ENCODE measurements at regions not wholly inside any gene's neighbourhood (a gene's known extent, or its start where the extent isn't known, plus 50 kb on each side); places are given as distances from the start of the nearest gene placed in this dataset.

DNA sequence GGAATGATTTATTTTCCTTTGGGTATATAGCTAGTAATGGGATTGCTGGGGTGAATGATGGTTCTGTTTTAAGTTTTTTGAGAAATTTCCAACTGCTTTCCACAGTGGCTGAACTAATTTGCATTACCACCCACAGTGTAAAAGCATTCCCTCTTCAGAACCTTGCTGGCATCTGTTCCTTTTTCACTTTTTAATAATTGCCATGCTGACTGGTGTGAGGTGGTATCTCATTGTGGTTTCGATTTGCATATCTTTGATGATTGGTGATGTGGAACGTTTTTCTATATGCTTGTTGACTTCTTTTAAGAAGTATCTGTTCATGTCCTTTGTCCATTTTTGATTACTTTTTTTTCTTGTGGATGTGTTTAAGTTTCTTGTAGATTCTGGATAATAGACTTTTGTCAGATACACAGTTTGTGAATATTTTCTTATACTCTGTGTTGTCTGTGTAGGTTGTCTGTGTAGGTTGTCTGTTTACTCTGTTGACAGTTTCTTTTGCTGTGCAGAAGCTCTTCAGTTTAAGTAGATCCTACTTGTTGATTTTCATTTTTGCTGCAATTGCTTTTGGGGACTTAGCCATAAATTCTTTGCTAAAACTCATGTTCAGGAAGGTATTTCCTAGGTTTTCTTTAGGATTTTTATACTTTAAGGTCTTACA, 291.8 kb upstream of the DDI1 start:
- H3K9ac ChIP-seq (replicated peaks; ENCODE audit: extremely low read depth, insufficient read depth, low read length): no peak overlapping the region
- TF ChIP-seq EZH2 (IDR thresholded peaks at IDR 0.05; ENCODE audit: borderline replicate concordance, low read depth, low read length, severe bottlenecking): no peak
- TF ChIP-seq MYC (IDR thresholded peaks at IDR 0.05; ENCODE audit: low read depth, low read length): no peak
- no peak overlapping the region for H3K4me2 ChIP-seq (ENCODE audit: insufficient read depth, low read length)
- H3K27ac ChIP-seq (ENCODE audit: insufficient read depth, low read depth, low read length): no peak overlapping the region
- no peak for FAIRE-seq
- no peaks in the 10 kb centered on the region for H3K79me2 ChIP-seq (ENCODE audit: control insufficient read depth, insufficient read depth, low read length)
- no peak overlapping the region for H2AFZ ChIP-seq (ENCODE audit: low read depth, low read length)
- dilution Hi-C loops (cut with MboI; ENCODE audit: extremely low pct_ligation_motif_present, low sequenced_read_pairs) (no loop called here), intact Hi-C loops (cut with micrococcal nuclease) (no loop called here)
- no peaks in the 10 kb centered on the region for H3K27me3 ChIP-seq (ENCODE audit: control insufficient read depth in 2 of 2, insufficient read depth in 2 of 2, low read length in 2 of 2)
- no peaks in the 10 kb centered on the region for H3K9me3 ChIP-seq (replicated peaks; ENCODE audit: control insufficient read depth, insufficient read depth, low read length)
- H4K20me1 ChIP-seq (replicated peaks; ENCODE audit: control insufficient read depth, extremely low read depth, insufficient read depth, low read length): no peaks in the 10 kb centered on the region
- H3K36me3 ChIP-seq (ENCODE audit: control insufficient read depth in 2 of 2, extremely low read depth in 1 of 2, insufficient read depth in 2 of 2, low read length in 2 of 2): no peaks in the 10 kb centered on the region
- ChIA-PET CTCF (no interaction called here), POLR2A (no interaction called here)
- H3K4me3 ChIP-seq (replicated peaks in 1 of 3; ENCODE audit: insufficient read depth in 1 of 3, low read depth in 1 of 3, low read length in 3 of 3): no peak overlapping the region
- BruUV-seq (replicated peaks): no TSS peak
- no peak for DNase-seq (ENCODE audit: low read depth, low spot score)
- H3K9me1 ChIP-seq (replicated peaks; ENCODE audit: control insufficient read depth, extremely low read depth, insufficient read depth, low read length): no peaks in the 10 kb centered on the region
- H3K4me1 ChIP-seq (ENCODE audit: control insufficient read depth, extremely low read depth, insufficient read depth, low read length): no peaks in the 10 kb centered on the region

DNA sequence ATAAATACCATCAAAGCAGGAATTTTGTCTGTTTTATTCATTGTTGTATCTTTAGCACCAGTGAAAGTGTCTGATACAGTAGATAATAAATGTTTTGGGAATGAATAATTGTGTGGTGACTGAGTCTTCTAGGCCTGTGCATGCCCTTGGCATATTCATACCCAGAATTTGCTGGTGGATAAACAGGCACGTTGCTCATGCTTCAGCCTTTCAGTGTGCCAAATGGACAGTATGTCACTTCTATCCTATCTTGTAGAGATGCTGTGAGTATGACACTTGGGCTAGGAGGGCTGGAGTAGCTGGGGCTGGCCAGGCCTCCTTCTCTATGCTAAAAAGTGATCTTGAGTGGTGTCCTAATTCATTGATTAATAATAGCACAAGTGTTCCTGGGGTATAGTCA, 287.3 kb upstream of the DDI1 start:
- FAIRE-seq (no peak), DNase-seq (ENCODE audit: low read depth, low spot score) (no peak)
- intact Hi-C loops (cut with micrococcal nuclease): no loop called here
- H3K27ac ChIP-seq (ENCODE audit: insufficient read depth, low read depth, low read length): no peak overlapping the region
- H3K79me2 ChIP-seq (ENCODE audit: control insufficient read depth, insufficient read depth, low read length): no peaks in the 10 kb centered on the region
- ChIA-PET POLR2A (no interaction called here), CTCF (no interaction called here)
- BruUV-seq (replicated peaks): no TSS peak
- H3K27me3 ChIP-seq (ENCODE audit: control insufficient read depth in 2 of 2, insufficient read depth in 2 of 2, low read length in 2 of 2): no peaks in the 10 kb centered on the region
- dilution Hi-C loops (cut with MboI; ENCODE audit: extremely low pct_ligation_motif_present, low sequenced_read_pairs): no loop called here
- H3K9me3 ChIP-seq (replicated peaks; ENCODE audit: control insufficient read depth, insufficient read depth, low read length): no peaks in the 10 kb centered on the region
- H3K36me3 ChIP-seq (ENCODE audit: control insufficient read depth in 2 of 2, extremely low read depth in 1 of 2, insufficient read depth in 2 of 2, low read length in 2 of 2): no peaks in the 10 kb centered on the region
- H2AFZ ChIP-seq (ENCODE audit: low read depth, low read length): no peak overlapping the region
- TF ChIP-seq, protein P1, sequence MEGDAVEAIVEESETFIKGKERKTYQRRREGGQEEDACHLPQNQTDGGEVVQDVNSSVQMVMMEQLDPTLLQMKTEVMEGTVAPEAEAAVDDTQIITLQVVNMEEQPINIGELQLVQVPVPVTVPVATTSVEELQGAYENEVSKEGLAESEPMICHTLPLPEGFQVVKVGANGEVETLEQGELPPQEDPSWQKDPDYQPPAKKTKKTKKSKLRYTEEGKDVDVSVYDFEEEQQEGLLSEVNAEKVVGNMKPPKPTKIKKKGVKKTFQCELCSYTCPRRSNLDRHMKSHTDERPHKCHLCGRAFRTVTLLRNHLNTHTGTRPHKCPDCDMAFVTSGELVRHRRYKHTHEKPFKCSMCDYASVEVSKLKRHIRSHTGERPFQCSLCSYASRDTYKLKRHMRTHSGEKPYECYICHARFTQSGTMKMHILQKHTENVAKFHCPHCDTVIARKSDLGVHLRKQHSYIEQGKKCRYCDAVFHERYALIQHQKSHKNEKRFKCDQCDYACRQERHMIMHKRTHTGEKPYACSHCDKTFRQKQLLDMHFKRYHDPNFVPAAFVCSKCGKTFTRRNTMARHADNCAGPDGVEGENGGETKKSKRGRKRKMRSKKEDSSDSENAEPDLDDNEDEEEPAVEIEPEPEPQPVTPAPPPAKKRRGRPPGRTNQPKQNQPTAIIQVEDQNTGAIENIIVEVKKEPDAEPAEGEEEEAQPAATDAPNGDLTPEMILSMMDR (IDR thresholded peaks at IDR 0.05; ENCODE audit: extremely low read depth in 1 of 2, insufficient read depth in 1 of 2, low read depth in 1 of 2, low read length in 2 of 2): no peak
- TF ChIP-seq MYC (IDR thresholded peaks at IDR 0.05; ENCODE audit: low read depth, low read length): no peak
- no peak for TF ChIP-seq POLR2AphosphoS5 (IDR thresholded peaks at IDR 0.05; ENCODE audit: insufficient read depth, low read depth, low read length)
- no peak for TF ChIP-seq FOS (IDR thresholded peaks at IDR 0.05; ENCODE audit: borderline replicate concordance, insufficient read depth, low read length)
- no peak for TF ChIP-seq JUN (IDR thresholded peaks at IDR 0.05; ENCODE audit: borderline replicate concordance, insufficient read depth, insufficient read length, low read depth)
- no peak for TF ChIP-seq GATA2 (IDR thresholded peaks at IDR 0.05; ENCODE audit: insufficient read depth, insufficient read length, low read depth, low read length)
- H3K9me1 ChIP-seq (replicated peaks; ENCODE audit: control insufficient read depth, extremely low read depth, insufficient read depth, low read length): no peaks in the 10 kb centered on the region
- H3K4me2 ChIP-seq (ENCODE audit: insufficient read depth, low read length): no peak overlapping the region
- no peaks in the 10 kb centered on the region for H4K20me1 ChIP-seq (replicated peaks; ENCODE audit: control insufficient read depth, extremely low read depth, insufficient read depth, low read length)
- no peak overlapping the region for H3K9ac ChIP-seq (replicated peaks; ENCODE audit: extremely low read depth, insufficient read depth, low read length)
- H3K4me3 ChIP-seq (replicated peaks in 1 of 3; ENCODE audit: insufficient read depth in 1 of 3, low read depth in 1 of 3, low read length in 3 of 3): no peak overlapping the region
- no peaks in the 10 kb centered on the region for H3K4me1 ChIP-seq (ENCODE audit: control insufficient read depth, extremely low read depth, insufficient read depth, low read length)
